A549 (cell line): ENCODE measurements at regions not wholly inside any gene's neighbourhood (a gene's known extent, or its start where the extent isn't known, plus 50 kb on each side); places are given as distances from the start of the nearest gene placed in this dataset.
A peak's percentile ranks its signal among the peaks of the same experiment; 100 is the strongest.

ENCODE experiments used
- BHLHE40 ChIP-seq: IDR thresholded peaks from 2 replicates; pipeline ENCODE4 v1.6.1; 2012; ENCODE audit warnings: low read depth, low read length, inconsistent platforms
- CTCF ChIP-seq: fragments of >200 bp; sonication (Bioruptor Twin); formaldehyde crosslinking; IDR thresholded peaks from 3 replicates; pipeline ENCODE4 v1.5.1; 2016
- E2F6 ChIP-seq: IDR thresholded peaks from 2 replicates; pipeline ENCODE4 v1.6.1; 2012; ENCODE audit warnings: low read depth, borderline replicate concordance
- HDAC2 ChIP-seq: fragments of 200-600 bp; sonication (generic); IDR thresholded peaks from 2 replicates; pipeline ENCODE4 v1.6.1; 2016
- JUN ChIP-seq, 2 experiments: fragments of >200 bp; sonication (Bioruptor Twin); formaldehyde crosslinking; IDR thresholded peaks; 2 replicates in 1 of 2; 3 replicates in 1 of 2; pipeline ENCODE4 v1.6.1; 2016 to 2017
- MAFK ChIP-seq: fragments of 450-650 bp; IDR thresholded peaks from 2 replicates; pipeline ENCODE4 v1.6.1; 2014; ENCODE audit not compliant: partially characterized antibody
- PBX3 ChIP-seq: IDR thresholded peaks from 2 replicates; pipeline ENCODE4 v1.6.1; 2012
- POLR2A ChIP-seq: IDR thresholded peaks from 2 replicates; pipeline ENCODE4 v1.6.1; 2012; ENCODE audit warnings: mild to moderate bottlenecking, low read length
- RARB ChIP-seq: fragments of 250-450 bp; sonication (Bioruptor Pico); IDR thresholded peaks from 2 replicates; pipeline ENCODE4 v1.8.0; 2021; ENCODE audit warnings: mild to moderate bottlenecking, moderate library complexity
- REST ChIP-seq: fragments of 200-600 bp; sonication (generic); IDR thresholded peaks from 2 replicates; pipeline ENCODE4 v1.6.1; 2016; ENCODE audit warnings: antibody characterized with exemption, mild to moderate bottlenecking, moderate library complexity
- RFX5 ChIP-seq: fragments of 450-650 bp; IDR thresholded peaks from 2 replicates; pipeline ENCODE4 v1.7.1; 2014; ENCODE audit warnings: antibody characterized with exemption, mild to moderate bottlenecking, moderate library complexity
- RNF2 ChIP-seq: fragments of 200-600 bp; sonication (generic); IDR thresholded peaks from 2 replicates; pipeline ENCODE4 v1.6.1; 2016; ENCODE audit warnings: low read depth, mild to moderate bottlenecking, antibody characterized with exemption, moderate library complexity, borderline replicate concordance
- SMC3 ChIP-seq: fragments of >200 bp; sonication (Bioruptor Twin); formaldehyde crosslinking; IDR thresholded peaks from 3 replicates; pipeline ENCODE4 v1.6.1; 2018; ENCODE audit warnings: inconsistent platforms
- USF2 ChIP-seq: fragments of 450-650 bp; IDR thresholded peaks from 2 replicates; pipeline ENCODE4 v1.6.1; 2014; ENCODE audit warnings: antibody characterized with exemption

- TF ChIP-seq JUN (IDR thresholded peaks at IDR 0.05), result no peak
- no peak for TF ChIP-seq CTCF
- TF ChIP-seq PBX3, result no peak
- no peak for TF ChIP-seq SMC3
- no peak for TF ChIP-seq REST
- no peak for TF ChIP-seq HDAC2
- no peak for TF ChIP-seq USF2
- no peak for TF ChIP-seq RARB (CRISPR knock-in tag)
- no peak for TF ChIP-seq BHLHE40
- peak; percentile 53 for TF ChIP-seq MAFK
- TF ChIP-seq RNF2, result no peak
- no peak for TF ChIP-seq POLR2A
- TF ChIP-seq E2F6, result no peak
- no peak for TF ChIP-seq RFX5
Measured at GRCh38 chr3:144859161-144859560, 887.5 kb downstream of the DIPK2A start.
